Activated CD8-positive, alpha-beta memory T cell treated with anti-CD3 and anti-CD28 coated beads for 24 hours (primary cell): ENCODE measurements at regions not wholly inside any gene's neighbourhood (a gene's known extent, or its start where the extent isn't known, plus 50 kb on each side); places are given as distances from the start of the nearest gene placed in this dataset.

Experiments
- DNase-seq: peaks from one replicate; pipeline ENCODE4 v3.0.0-alpha.2; 2020

DNA sequence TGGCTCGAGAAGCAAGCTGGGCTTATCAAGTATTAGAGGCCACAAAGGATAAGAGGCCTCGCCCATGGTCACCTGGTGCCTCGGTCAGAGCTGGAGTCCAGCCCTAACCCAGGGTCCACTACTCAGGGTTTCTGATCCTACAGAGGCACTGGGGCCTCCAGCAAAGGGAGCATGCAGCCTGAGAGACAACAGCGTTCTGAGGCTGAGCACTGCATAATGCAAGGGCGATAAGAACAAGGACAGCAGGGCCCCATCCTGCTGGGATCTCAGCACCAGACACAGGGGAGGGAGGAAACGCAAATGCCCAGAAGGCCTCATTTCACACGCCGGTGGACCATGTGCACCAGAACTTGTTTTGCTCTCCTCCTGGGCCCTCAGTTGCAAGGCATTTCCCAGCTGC, 63.0 kb downstream of the C5orf15 start:
- no peak for DNase-seq

DNA sequence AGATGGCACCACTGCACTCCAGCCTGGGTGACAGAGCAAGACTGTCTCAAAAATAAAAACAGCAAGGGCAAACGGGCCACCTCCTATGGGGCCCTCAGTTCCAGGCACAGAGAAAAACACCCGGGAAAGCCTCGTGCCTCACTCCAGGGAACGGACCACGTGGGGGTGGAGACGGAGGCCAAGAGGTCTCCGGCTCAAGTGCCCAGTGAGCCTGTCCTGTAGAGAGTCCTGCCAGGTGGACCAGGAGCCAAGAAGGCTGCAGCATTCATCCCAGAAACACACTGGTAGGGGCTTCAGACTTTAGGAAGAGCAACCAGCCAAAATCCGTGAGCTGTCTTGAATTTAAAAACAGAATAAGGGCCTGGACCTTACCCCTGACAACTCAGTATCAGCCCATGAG, 63.8 kb downstream of the C5orf15 start:
- DNase-seq = no peak

DNA sequence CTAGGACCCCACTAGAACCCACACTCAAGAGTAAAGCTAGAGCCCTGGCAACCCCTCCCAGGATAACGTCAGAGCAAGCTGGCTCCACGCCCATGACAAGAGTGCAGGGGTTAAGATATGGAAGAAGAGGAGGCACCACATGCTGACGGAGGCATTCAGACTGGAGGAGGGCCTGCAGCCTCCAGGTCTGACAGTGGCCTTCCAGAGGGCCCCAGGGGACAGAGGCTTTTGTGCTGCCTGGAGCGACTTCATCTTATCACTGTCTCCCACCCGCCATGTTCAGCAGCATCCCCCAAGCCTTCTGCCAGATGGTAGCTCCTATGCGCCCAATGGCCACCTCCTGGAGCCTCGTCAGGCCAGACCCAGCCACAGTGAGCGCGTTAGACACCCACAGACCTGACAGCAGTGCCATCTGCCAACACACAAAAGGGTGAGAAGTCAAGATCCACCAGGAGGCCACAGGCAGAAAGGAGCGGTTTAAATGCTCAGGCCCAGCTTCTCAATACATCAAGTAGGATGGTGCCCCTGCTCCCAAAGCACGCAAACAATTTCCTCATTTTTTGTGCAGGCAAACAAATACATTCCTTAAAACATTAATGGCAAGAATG, 65.8 kb downstream of the C5orf15 start:
- DNase-seq = no peak

DNA sequence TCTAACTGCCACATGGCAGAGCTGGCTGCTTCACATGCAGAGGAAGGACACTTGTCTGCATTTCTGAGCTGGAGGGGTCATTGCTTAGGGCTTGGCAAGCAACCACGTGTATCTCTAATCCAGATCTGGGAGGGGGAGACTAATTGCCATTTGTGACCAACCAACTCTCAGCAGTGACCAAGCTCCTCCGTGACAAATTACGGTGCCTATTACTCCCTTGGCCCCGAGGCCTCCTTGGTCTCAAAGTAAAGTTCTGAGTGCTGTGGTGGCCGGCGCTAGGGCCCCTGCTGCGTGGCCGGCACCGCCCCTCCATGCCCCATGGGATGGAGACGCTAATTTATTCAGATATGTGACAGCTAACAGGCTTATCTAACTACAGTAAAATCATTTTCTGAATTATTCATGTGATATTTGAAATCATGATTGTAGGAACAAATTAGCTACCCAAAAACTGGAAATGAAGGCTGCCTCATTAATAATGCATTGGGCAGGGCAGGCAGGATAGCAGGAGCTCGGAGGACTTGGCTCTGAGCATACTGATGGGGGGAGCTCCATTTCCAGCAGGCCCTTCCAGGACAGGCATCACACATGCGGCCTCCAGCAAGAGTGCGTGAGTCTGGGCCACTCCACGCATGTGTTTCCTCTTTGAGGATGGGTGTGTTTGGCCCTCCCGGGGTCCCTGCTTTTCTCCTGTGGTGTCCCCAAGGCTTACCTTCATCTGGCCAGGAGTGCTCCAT, 67.7 kb downstream of the C5orf15 start:
- no peak for DNase-seq

DNA sequence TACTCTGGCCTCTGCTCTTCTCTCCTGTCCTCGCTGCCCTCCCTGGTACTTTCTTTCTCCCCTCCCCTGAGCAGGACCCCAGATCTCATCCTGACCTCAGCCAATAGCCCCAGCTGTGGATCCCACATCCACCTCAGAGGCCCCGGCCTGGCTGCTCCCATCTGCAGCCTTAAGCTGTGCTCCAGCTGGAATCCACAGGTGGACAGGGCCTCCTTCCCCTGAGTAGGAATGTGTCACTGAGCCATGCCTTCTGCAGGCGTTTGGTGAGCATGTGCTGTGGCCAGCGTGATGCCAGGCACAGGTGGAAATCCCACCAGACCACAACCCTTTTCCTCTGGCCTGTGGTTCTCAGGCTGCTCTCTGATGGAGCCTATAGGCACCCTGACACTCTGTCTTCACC, 68.9 kb downstream of the C5orf15 start:
- no peak for DNase-seq

DNA sequence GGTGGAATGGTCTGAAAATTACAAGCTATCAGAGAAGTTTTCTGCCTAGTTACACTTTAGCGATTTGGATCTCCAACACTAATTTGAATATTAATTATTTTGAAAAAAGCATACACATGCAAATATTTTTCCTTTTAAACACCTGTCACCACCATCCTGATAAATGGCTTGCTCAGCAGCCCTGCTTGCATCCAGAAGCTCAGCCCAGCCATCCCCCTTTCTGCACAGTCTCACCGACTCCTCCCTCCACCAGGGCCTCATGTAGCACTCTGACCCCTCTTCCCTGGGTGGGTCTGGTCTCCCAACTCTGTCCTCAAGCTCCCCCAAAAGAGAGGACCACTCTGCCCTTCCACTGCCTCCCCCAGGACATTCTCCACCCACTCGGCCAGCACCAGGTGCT, 70.0 kb downstream of the C5orf15 start:
- DNase-seq = no peak

DNA sequence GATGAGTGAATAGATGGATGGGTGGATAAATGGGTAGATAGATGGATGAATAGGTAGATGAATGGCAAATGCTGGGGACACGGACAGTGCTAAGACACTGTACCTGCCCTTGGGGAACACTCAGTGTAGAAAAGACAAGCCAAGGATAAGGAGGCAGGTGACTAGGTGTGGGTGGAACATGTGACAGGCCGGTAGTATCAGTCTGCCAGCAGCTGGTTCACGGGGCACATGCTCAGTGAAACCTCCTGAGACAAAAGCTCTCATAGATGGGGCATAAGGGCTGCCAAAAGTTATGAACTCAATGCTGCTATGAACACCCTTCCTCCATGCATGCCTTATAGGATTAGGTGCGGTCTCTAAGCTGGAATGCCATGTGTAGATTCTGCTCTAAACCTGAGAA, 71.0 kb downstream of the C5orf15 start:
- DNase-seq = no peak

DNA sequence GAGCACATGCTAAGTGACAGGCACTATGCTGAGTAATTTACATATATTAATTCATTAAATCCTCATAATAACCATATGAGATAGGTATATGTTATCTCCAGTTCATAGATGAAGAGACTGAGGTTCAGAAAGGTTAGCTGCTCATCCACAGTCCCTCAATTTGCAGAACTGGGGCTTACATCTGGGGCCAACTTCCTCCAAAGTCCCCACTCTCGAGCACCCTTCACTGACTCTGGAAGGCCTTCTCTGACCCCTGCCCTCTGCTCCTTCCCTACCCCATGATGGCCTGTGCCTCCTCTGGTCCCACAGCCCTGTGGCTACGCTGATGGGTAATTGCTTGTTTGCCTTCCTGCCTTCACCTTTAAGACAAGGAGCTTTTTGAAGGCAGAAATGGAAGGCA, 71.6 kb downstream of the C5orf15 start:
- no peak for DNase-seq

DNA sequence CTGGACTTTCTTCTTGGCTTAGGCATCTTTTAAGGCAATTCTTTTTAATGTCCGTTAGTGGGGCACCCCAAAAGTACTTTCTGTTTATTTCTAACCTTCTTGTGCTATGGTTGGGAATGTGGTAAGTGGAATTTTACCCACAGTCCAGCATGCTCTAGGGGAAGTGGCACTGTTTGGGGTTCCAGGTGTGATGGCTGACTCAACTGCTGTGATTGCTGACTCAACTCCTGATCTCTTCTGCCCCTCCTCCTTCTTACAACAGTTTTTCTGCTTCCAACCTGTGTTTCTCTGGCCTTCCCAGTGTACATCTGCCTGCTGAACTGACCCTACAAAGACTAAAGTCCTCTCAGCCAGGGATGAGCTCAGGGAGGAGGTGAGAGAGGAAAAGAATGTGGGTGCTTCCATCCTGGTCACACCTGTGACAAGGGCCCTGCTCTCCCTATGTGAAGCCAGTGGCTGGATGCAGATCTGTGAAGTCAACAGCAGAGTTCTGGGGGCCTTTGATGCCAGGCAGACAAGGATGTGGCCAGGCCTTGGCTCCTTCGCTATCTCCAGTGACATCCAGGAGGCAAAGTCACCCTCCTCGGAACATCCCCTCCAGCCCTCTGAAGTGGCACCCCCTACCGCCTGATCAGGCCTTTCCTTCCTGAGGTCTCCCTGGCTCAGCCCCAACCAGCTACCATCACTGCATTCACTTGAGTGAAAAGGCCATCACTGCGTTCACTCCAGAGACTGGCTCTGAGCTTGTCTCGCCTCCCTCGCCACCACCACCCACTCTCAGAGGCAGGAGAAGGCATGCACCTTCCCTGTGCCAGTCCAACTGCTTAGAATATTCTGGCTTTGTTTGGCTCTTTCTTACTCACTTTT, 72.2 kb downstream of the C5orf15 start:
- DNase-seq = no peak

DNA sequence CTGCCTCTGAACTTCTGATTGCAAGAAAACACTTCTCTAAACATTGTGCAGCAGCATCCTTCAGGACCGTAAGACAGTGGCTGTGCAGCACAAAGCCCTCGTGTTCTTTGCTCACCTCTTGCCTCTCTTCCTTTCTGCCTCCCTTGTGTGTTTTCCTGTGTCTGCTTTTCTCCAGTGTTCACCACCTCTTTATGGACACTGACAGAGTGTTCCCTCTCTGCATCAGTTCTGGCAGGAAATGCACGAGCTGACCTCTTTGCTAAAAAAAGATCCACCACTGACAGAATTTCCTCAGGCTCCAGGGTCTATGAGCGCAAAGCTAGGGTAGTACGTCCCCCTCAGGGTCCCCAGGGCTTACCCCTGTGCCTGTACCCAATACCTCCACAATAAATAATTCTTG, 74.3 kb downstream of the C5orf15 start:
- no peak for DNase-seq

DNA sequence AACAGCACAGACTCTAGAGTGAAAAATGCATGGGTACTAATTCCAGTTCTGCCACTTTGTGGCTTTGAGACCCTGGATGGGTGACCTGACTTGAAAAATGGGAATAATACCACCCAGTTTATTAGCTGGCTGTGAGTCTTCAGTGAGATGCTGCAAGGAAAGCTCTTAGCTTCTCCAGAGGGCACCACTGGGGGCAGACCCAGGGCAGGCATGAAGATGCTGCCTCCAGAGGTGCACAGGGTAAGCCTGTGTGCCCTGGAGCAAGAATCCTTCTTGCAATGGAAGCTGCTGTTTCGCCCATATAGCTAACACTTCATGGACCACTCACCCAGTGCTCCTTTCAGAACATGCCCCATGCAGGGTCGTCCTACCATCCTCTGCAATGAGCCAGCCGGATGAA, 75.7 kb downstream of the C5orf15 start:
- no peak for DNase-seq

DNA sequence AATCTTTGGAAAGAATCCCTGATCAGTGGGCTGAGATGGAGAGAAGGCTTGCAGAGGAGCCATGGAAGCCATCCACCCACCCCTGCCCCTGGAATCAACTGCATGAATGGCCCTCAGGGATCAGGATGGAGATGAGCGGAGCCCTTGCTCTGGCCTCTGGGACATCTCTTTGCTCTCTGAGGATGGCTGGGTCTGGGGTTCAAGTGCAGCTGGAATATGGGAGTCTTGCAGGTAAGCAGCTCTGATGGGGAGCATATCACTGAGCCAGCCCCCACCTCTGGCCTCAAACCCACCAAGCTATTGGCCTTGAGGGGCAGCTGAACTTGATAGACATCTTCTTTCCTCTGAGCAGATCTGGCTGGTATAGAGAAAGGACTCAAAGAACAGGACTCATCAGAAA, 76.1 kb downstream of the C5orf15 start:
- no peak for DNase-seq

DNA sequence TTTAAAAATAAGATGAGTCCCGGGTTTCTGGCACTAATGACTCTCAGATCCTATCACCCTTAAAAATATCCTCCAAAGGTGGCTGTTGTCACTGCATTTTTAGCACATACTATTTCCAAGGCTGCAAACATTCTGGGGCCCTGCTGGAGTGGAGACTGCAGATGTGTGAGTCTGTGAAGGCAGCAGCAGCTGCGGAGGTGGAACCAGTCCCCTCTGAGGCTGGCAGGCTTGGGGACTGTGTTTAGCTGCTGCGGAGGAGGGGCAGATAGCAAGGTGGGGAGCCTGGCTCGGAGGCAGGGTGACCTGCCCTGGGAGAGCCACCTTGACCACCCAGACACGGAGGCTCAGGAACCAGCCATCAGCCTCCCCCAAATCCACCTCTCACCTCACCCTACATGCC, 77.0 kb downstream of the C5orf15 start:
- no peak for DNase-seq

DNA sequence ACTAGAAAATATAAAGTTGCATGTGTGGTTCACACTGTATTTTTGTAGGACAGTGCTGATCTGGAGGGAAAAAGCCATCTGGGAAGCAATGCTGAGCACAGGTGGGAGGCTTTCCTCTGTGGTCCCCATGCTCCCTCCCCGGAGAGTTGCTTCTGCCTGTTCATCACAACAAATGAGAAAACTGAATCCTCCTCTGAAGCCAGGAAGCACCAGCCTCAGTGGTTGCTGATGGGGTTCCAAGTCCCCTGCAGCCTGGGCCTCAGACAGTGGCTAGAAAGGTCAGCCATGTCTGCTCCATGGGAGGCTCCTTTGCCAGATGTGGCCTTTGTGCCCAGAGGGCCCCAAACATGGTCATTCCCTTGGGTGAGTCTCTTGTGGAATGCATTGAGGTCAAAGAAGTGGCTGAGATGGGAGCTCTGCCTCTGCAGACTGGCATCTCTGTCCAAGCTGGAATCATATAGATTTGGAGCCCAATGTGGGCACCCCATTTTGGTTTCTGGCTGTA, 77.6 kb downstream of the C5orf15 start:
- DNase-seq = no peak

DNA sequence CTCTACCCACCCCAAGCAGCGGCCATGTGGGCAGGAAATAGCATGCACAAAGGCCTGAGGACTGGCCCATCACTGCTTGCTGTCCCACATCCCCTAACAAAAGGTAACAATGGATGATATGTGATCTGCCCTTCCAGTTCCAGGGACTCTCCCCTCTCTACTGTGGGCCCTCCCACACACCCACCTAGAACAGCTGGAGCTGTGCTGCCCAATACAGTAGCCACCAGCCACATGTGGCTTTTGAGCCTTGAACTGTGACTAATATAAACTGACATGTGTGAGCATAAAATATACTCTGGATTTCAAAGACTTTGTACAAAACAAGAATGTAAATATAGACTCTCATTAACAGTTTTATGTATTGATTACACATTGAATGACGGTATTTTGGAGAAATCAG, 78.1 kb downstream of the C5orf15 start:
- DNase-seq = no peak

DNA sequence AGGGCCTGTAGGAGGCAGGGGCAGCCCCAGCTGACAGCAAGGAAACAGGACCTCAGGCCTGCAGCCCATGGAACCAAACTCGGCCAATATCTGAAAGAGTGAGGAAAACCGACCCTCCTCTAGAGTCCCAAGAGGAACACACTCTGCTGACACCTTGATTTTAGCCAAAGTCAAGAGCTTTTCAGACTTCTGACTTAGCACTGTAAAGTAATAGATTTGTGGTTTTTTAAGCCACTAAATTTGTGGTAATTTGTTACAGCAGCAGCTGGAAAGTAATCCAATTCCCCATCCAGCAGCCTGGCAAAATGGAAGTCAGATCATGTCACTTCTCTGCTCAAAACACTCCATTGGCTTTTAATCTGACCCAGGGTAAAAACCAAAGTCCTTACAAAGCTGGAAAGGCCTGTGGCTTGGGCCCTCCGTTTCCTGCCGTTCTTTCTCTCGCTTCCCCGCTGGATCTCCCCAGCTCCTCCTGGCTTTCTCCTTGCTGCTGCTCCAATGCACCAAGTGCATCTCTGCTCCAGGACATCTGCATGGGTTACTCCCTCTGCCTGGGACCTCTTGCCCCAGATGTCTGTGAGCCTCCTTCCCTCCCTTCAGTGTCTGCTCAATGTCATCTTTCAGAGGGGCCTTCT, 79.0 kb downstream of the C5orf15 start:
- DNase-seq = no peak

DNA sequence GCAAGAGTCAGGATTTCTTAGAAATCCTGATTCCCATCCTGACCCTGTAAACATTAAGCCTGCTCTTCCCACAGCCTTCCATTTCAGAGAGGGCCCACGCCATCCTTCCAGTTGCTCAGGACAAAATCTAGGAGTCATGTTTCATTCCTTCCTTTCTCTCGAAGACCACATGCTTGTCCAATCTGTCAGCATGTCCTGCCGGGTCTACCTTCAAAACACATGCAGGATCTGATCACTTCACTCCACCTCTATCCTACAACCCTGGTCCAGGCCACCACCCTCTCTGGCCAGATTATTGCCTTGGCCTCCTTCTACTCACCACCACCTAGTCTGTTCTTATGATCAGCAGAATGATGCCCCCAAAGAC, 79.8 kb downstream of the C5orf15 start:
- no peak for DNase-seq

DNA sequence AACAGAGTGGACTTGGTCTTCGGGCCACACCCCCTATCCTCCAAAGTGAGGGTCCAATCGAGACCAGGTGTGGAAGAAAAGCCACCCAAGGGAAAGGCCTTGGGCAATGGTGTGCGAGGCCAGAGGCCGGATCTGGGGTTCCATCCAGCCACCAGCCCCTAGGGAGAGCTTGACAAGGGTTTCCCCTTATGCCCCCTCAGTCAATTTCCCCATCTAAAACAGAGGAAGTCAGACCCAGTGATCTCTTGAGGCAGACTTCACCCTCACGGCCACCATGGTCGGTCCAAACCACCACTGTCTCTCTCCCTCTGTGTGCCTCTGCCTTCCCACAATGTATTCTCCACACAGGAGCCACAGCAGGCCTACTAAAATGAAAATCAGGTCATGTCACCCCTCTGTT, 82.9 kb downstream of the C5orf15 start:
- no peak for DNase-seq

DNA sequence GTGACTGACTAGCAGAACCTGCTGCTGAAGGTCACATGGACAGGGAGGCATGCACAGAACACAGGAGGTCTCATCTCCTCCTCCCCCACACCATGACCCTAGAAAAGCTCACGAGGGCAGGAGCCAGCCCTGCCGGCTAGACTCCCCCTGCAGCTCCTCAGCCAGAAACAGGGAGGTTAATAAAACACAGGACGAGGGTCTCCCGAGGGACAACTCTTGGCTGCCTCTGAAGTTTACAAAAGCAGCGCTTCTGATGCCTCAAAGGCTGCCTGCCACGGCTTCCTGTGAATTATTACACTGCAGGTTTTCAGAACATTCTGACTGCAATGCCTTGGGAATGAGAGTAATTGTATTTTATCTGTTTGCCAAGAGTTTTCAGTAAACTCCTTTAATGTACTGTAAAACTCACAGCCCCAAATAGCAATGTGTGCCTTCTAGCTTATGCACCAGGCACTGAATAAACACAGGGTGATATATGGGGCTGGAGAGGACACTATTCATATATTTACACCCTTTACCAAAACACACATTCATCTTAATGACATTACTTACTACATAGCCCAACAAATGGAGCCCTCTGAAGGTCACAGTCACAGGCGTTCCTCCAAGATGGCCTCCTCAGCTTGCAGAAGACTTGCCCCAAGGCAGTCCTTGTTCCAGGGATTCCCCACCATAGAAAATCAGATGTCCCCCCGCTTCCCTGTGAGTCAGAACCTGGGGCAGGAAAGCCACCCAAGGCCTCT, 83.7 kb downstream of the C5orf15 start:
- DNase-seq = no peak

DNA sequence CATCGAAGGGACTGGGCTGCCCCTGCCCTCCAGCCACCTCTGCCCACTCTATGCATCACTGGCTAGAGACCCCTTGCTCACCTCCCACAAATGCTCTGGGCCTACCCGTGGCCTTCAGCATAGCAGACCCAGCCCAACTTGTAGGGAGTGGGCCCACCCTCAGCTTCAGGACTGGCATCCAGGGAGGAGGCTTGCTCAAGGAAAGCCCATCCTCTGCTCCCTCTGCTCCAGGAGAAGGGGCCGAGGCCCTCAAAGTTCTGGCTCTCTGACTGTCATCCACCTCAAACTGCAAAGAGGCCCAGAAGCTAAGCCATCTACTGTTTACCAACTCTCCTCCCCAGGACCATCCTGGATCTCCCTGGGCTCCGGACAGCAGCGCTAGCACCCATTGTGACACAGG, 84.5 kb downstream of the C5orf15 start:
- DNase-seq = no peak

DNA sequence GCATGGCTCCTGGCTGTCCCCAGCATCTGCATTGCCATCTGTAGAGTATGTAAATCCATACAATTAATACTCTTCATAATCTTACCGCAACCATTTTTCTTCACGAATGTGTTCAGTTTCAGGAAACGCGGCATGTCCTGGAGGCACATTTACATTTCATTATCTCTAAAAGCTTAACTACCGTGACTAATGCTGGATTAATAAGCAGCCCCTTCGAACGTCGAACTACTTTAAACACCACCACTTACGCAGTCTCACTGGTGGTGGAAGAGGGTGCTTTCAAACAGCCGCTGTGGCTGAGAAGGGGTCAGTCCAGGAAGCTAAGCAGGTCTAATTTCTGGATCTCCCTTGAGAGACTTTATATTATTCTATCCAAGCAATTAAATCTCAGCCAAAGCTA, 85.6 kb downstream of the C5orf15 start:
- no peak for DNase-seq

DNA sequence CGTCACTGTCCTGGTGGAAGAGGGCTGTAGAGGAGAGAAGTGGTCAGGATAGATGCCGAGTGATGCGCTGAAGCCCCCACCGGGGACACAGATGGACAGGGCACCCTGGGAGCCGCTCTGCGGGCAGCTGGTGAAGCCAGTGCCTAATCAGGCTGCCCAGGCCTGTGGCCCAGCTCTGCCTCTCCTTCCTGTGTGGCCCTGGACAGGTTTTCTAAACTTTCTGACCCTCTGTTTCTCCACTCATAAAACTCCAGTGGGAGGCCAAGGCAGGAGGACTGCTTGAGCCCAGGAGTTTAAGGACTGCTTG, 86.1 kb downstream of the C5orf15 start:
- no peak for DNase-seq
